HUES48 (cell line): ENCODE measurements at regions not wholly inside any gene's neighbourhood (a gene's known extent, or its start where the extent isn't known, plus 50 kb on each side); places are given as distances from the start of the nearest gene placed in this dataset.
"Not testable (repeated sequence)": the region's sequence is repeated elsewhere in the genome, so short reads cannot be mapped to it uniquely, and the experiment has no call there.

Source experiments
- H3K27ac ChIP-seq: one replicate; pipeline ENCODE4 v1.7.0; 2013; ENCODE audit warnings: low read depth, low read length, inconsistent platforms
- H3K27me3 ChIP-seq: 2 replicates; pipeline ENCODE4 v1.6.1; 2013; ENCODE audit warnings: mild to moderate bottlenecking, low read length; ENCODE audit not compliant: control insufficient read depth, insufficient read depth
- H3K36me3 ChIP-seq: 2 replicates; pipeline ENCODE4 v1.6.1; 2013; ENCODE audit warnings: low read length; ENCODE audit not compliant: control insufficient read depth, insufficient read depth
- H3K4me1 ChIP-seq: 2 replicates; pipeline ENCODE4 v1.6.1; 2013; ENCODE audit warnings: mild to moderate bottlenecking, low read length; ENCODE audit not compliant: control insufficient read depth, insufficient read depth
- H3K4me3 ChIP-seq: 2 replicates; pipeline ENCODE4 v1.5.1; 2013; ENCODE audit warnings: mild to moderate bottlenecking, low read depth, low read length
- H3K9ac ChIP-seq: 2 replicates; pipeline ENCODE4 v1.6.1; 2013; ENCODE audit warnings: mild to moderate bottlenecking, low read depth, low read length, moderate library complexity
- H3K9me3 ChIP-seq: 2 replicates; pipeline ENCODE4 v1.6.1; 2013; ENCODE audit warnings: low read length; ENCODE audit not compliant: control insufficient read depth, insufficient read depth

- no peak overlapping the region for H3K4me3 ChIP-seq
- H3K4me1 ChIP-seq, result no peaks in the 10 kb centered on the region; the same call in 1 of the 2 replicates
- H3K9ac ChIP-seq, result no peak overlapping the region
- no peak overlapping the region for H3K27ac ChIP-seq
- no peaks in the 10 kb centered on the region for H3K36me3 ChIP-seq
- no peaks in the 10 kb centered on the region for H3K9me3 ChIP-seq
- H3K27me3 ChIP-seq, result no peaks in the 10 kb centered on the region
Observed at GRCh38 chr3:73848173-73848906, 223.6 kb upstream of the PDZRN3 start.

- Histone ChIP-seq H3K27me3 (no peaks in the 10 kb centered on the region), H3K4me1 (no peaks in the 10 kb centered on the region; the same call in 1 of the 2 replicates), H3K27ac (no peak overlapping the region), H3K36me3 (no peaks in the 10 kb centered on the region), H3K9ac (no peak overlapping the region), H3K4me3 (no peak overlapping the region), H3K9me3 (no peaks in the 10 kb centered on the region)
Observed at GRCh38 chr3:73846951-73847350, 222.2 kb upstream of the PDZRN3 start.

- Histone ChIP-seq H3K4me1 (no peaks in the 10 kb centered on the region), H3K27ac (no peak overlapping the region), H3K9me3 (no peaks in the 10 kb centered on the region), H3K27me3 (no peaks in the 10 kb centered on the region), H3K4me3 (no peak overlapping the region), H3K9ac (no peak overlapping the region), H3K36me3 (no peaks in the 10 kb centered on the region)
Observed at GRCh38 chr3:73839032-73839431, 214.3 kb upstream of the PDZRN3 start.

GRCh38 chr3:73835945-73836344, 211.2 kb upstream of the PDZRN3 start:
- no peak overlapping the region for H3K4me3 ChIP-seq
- no peaks in the 10 kb centered on the region for H3K9me3 ChIP-seq
- H3K4me1 ChIP-seq, result no peaks in the 10 kb centered on the region
- H3K27me3 ChIP-seq, result no peaks in the 10 kb centered on the region
- no peak overlapping the region for H3K9ac ChIP-seq
- no peaks in the 10 kb centered on the region for H3K36me3 ChIP-seq
- no peak overlapping the region for H3K27ac ChIP-seq

- no peaks in the 10 kb centered on the region for H3K9me3 ChIP-seq
- H3K36me3 ChIP-seq, result no peaks in the 10 kb centered on the region
- no peaks in the 10 kb centered on the region for H3K27me3 ChIP-seq
- no peak overlapping the region for H3K9ac ChIP-seq
- H3K4me3 ChIP-seq, result no peak overlapping the region
- no peak overlapping the region for H3K27ac ChIP-seq
- no peaks in the 10 kb centered on the region for H3K4me1 ChIP-seq
Observed at GRCh38 chr3:73832426-73832825, 207.7 kb upstream of the PDZRN3 start.

- Histone ChIP-seq H3K27ac (no peak overlapping the region), H3K27me3 (no peaks in the 10 kb centered on the region), H3K36me3 (no peaks in the 10 kb centered on the region), H3K9ac (no peak overlapping the region), H3K4me1 (no peaks in the 10 kb centered on the region), H3K4me3 (no peak overlapping the region), H3K9me3 (no peaks in the 10 kb centered on the region)
Observed at GRCh38 chr3:73828348-73828747, 203.6 kb upstream of the PDZRN3 start.

- no peaks in the 10 kb centered on the region for H3K36me3 ChIP-seq
- no peak overlapping the region for H3K9ac ChIP-seq
- no peaks in the 10 kb centered on the region for H3K9me3 ChIP-seq
- no peaks in the 10 kb centered on the region for H3K27me3 ChIP-seq
- no peak overlapping the region for H3K4me3 ChIP-seq
- no peaks in the 10 kb centered on the region for H3K4me1 ChIP-seq
- H3K27ac ChIP-seq, result no peak overlapping the region
Observed at GRCh38 chr3:73827725-73828211, 203.0 kb upstream of the PDZRN3 start.

GRCh38 chr3:73827204-73827603, 202.5 kb upstream of the PDZRN3 start:
- H3K4me1 ChIP-seq, result no peaks in the 10 kb centered on the region
- peaks cover 3% of the 10 kb centered on the region; the same call in 1 of the 2 replicates for H3K9me3 ChIP-seq
- H3K27me3 ChIP-seq, result no peaks in the 10 kb centered on the region
- no peaks in the 10 kb centered on the region for H3K36me3 ChIP-seq
- H3K4me3 ChIP-seq, result no peak overlapping the region
- H3K27ac ChIP-seq, result no peak overlapping the region
- no peak overlapping the region for H3K9ac ChIP-seq

GRCh38 chr3:73820896-73821295, 196.2 kb upstream of the PDZRN3 start:
- H3K9ac ChIP-seq, H3K4me3 ChIP-seq, H3K27ac ChIP-seq, H3K36me3 ChIP-seq, H3K27me3 ChIP-seq: not testable (repeated sequence)
- Histone ChIP-seq H3K4me1 (peaks cover 13% of the 10 kb centered on the region; the same call in 1 of the 2 replicates), H3K9me3 (peaks cover 15% of the 10 kb centered on the region)

- Histone ChIP-seq H3K27ac (no peak overlapping the region), H3K27me3 (no peaks in the 10 kb centered on the region; the same call in 1 of the 2 replicates), H3K36me3 (no peaks in the 10 kb centered on the region), H3K4me1 (peaks cover 13% of the 10 kb centered on the region; the same call in 1 of the 2 replicates), H3K9ac (no peak overlapping the region), H3K9me3 (peaks cover 15% of the 10 kb centered on the region), H3K4me3 (no peak overlapping the region)
Observed at GRCh38 chr3:73820431-73820830, 195.7 kb upstream of the PDZRN3 start.

- H3K27me3 ChIP-seq, result no peaks in the 10 kb centered on the region; the same call in 1 of the 2 replicates
- H3K36me3 ChIP-seq, result no peaks in the 10 kb centered on the region
- no peak overlapping the region for H3K27ac ChIP-seq
- peaks cover 13% of the 10 kb centered on the region; the same call in 1 of the 2 replicates for H3K4me1 ChIP-seq
- H3K9me3 ChIP-seq, result peaks cover 4% of the 10 kb centered on the region; the same call in 1 of the 2 replicates
- H3K9ac ChIP-seq, result no peak overlapping the region
- H3K4me3 ChIP-seq, result no peak overlapping the region
Observed at GRCh38 chr3:73815966-73816365, 191.2 kb upstream of the PDZRN3 start.
